ENCODE measurements at regions not wholly inside any gene's neighbourhood (a gene's known extent, or its start where the extent isn't known, plus 50 kb on each side); places are given as distances from the start of the nearest gene placed in this dataset.

GRCh38 chr19:30686176-30686820 is 314.1 kb downstream of the ZNF536 start:
- no peak for DNase-seq
- Mint-ChIP-seq H3K4me3 (no peak overlapping the region), H3K36me3 (ENCODE audit: low read depth) (no peaks in the 10 kb centered on the region), H3K4me1 (peaks cover 64% of the 10 kb centered on the region), H3K9me3 (no peaks in the 10 kb centered on the region), H3K27ac (no peak overlapping the region), H3K27me3 (ENCODE audit: low read depth, poor library complexity) (peaks cover 9% of the 10 kb centered on the region)
- no peak for TF ChIP-seq CTCF (IDR thresholded peaks at IDR 0.05)

- no peak for DNase-seq
- TF ChIP-seq CTCF (IDR thresholded peaks at IDR 0.05): no peak
- H3K4me3 Mint-ChIP-seq: no peak overlapping the region
- peaks cover 9% of the 10 kb centered on the region for H3K27me3 Mint-ChIP-seq (ENCODE audit: low read depth, poor library complexity)
- H3K36me3 Mint-ChIP-seq (ENCODE audit: low read depth): no peaks in the 10 kb centered on the region
- peaks cover 56% of the 10 kb centered on the region for H3K4me1 Mint-ChIP-seq
- no peaks in the 10 kb centered on the region for H3K9me3 Mint-ChIP-seq
- no peak overlapping the region for H3K27ac Mint-ChIP-seq
Observed at GRCh38 chr19:30685426-30686000, 313.3 kb downstream of the ZNF536 start.

- Mint-ChIP-seq H3K9me3 (no peaks in the 10 kb centered on the region), H3K27me3 (ENCODE audit: low read depth, poor library complexity) (peaks cover 9% of the 10 kb centered on the region), H3K4me1 (peaks cover 47% of the 10 kb centered on the region)
Observed at GRCh38 chr19:30684613-30685012, 312.4 kb downstream of the ZNF536 start.

GRCh38 chr19:30682999-30683536 is 310.9 kb downstream of the ZNF536 start:
- peak; percentile 84 for DNase-seq
- peak; percentile 94 for TF ChIP-seq CTCF (IDR thresholded peaks at IDR 0.05)
- Mint-ChIP-seq H3K4me3 (no peak overlapping the region), H3K27ac (no peak overlapping the region), H3K9me3 (no peaks in the 10 kb centered on the region), H3K27me3 (ENCODE audit: low read depth, poor library complexity) (peaks cover 6% of the 10 kb centered on the region), H3K36me3 (ENCODE audit: low read depth) (no peaks in the 10 kb centered on the region), H3K4me1 (peaks cover 35% of the 10 kb centered on the region)

More at GRCh38 chr19:30684613-30685012, 312.4 kb downstream of the ZNF536 start:
- no peaks in the 10 kb centered on the region for H3K36me3 Mint-ChIP-seq (ENCODE audit: low read depth)
- no peak for DNase-seq
- TF ChIP-seq CTCF (IDR thresholded peaks at IDR 0.05): no peak
- H3K4me3 Mint-ChIP-seq: no peak overlapping the region
- H3K27ac Mint-ChIP-seq: no peak overlapping the region

GRCh38 chr19:30682146-30682998 is 310.2 kb downstream of the ZNF536 start:
- Mint-ChIP-seq H3K4me1 (peaks cover 28% of the 10 kb centered on the region), H3K4me3 (no peak overlapping the region), H3K27me3 (ENCODE audit: low read depth, poor library complexity) (peaks cover 6% of the 10 kb centered on the region), H3K27ac (no peak overlapping the region), H3K9me3 (no peaks in the 10 kb centered on the region), H3K36me3 (ENCODE audit: low read depth) (no peaks in the 10 kb centered on the region)
- TF ChIP-seq CTCF (IDR thresholded peaks at IDR 0.05): no peak
- no peak for DNase-seq

Data from nephron progenitor cell (in vitro differentiated cells).